Keratinocyte (primary cell): ENCODE measurements at regions not wholly inside any gene's neighbourhood (a gene's known extent, or its start where the extent isn't known, plus 50 kb on each side); places are given as distances from the start of the nearest gene placed in this dataset.

Experiments used
- CTCF ChIP-seq, 3 experiments: IDR thresholded peaks in 1 of 3; conservative IDR thresholded peaks in 1 of 3; optimal IDR thresholded peaks in 1 of 3; 2 replicates in 2 of 3; 3 replicates in 1 of 3; pipeline versions ENCODE3 to v1.5.1; 2011; ENCODE audit warnings: low read length in 3 of 3, mild to moderate bottlenecking in 3 of 3, moderate library complexity in 2 of 3, control low read depth in 1 of 3, inconsistent platforms in 1 of 3; ENCODE audit not compliant: insufficient read depth in 2 of 3; ENCODE audit errors: extremely low read depth in 1 of 3
- EZH2 ChIP-seq: IDR thresholded peaks from one replicate; pipeline ENCODE4 v1.6.1; 2012; ENCODE audit warnings: inconsistent platforms, mild to moderate bottlenecking, low read length, moderate library complexity

GRCh38 chr5:136517755-136518154 is 152.4 kb upstream of the TRPC7 start:
- TF ChIP-seq CTCF (optimal IDR thresholded peaks at IDR 0.05 in 1 of 3, IDR thresholded peaks at IDR 0.05 in 1 of 3, conservative IDR thresholded peaks at IDR 0.05 in 1 of 3; ENCODE audit: extremely low read depth in 1 of 3, insufficient read depth in 2 of 3, low read length in 3 of 3), result no peak
- no peak for TF ChIP-seq EZH2
